ENCODE measurements at regions not wholly inside any gene's neighbourhood (a gene's known extent, or its start where the extent isn't known, plus 50 kb on each side); places are given as distances from the start of the nearest gene placed in this dataset.
A peak's percentile ranks its signal among the peaks of the same experiment; 100 is the strongest.

GRCh38 chr13:90135558-90135957 lies 1211.9 kb upstream of the MIR17HG start:
- no peak for DNase-seq (ENCODE audit: low read depth in 2 of 2)

GRCh38 chr13:90142251-90142650 lies 1205.2 kb upstream of the MIR17HG start:
- DNase-seq (ENCODE audit: low read depth in 2 of 2) = no peak

- no peak for DNase-seq (ENCODE audit: low read depth in 2 of 2)
These were observed 1193.1 kb upstream of the MIR17HG start for GRCh38 chr13:90154311-90154960.

GRCh38 chr13:90156390-90156789 lies 1191.1 kb upstream of the MIR17HG start:
- DNase-seq (ENCODE audit: low read depth in 2 of 2) = no peak

- DNase-seq (ENCODE audit: low read depth in 2 of 2) = no peak
These were observed 1178.5 kb upstream of the MIR17HG start for GRCh38 chr13:90168953-90169352.

GRCh38 chr13:90170208-90170607 lies 1177.3 kb upstream of the MIR17HG start:
- no peak for DNase-seq (ENCODE audit: low read depth in 2 of 2)

- peak in 1 of 2 experiments; percentile 13 for DNase-seq (ENCODE audit: low read depth in 2 of 2)
These were observed 1175.8 kb upstream of the MIR17HG start for GRCh38 chr13:90171649-90172048.

- DNase-seq (ENCODE audit: low read depth in 2 of 2) = no peak
These were observed 1170.0 kb upstream of the MIR17HG start for GRCh38 chr13:90177512-90177911.

- DNase-seq (ENCODE audit: low read depth in 2 of 2) = no peak
These were observed 1163.1 kb upstream of the MIR17HG start for GRCh38 chr13:90184355-90184754.

- no peak for DNase-seq (ENCODE audit: low read depth in 2 of 2)
These were observed 1161.8 kb upstream of the MIR17HG start for GRCh38 chr13:90185734-90186133.

- no peak for DNase-seq (ENCODE audit: low read depth in 2 of 2)
These were observed 1159.8 kb upstream of the MIR17HG start for GRCh38 chr13:90187478-90188350.

GRCh38 chr13:90188351-90188636 lies 1159.2 kb upstream of the MIR17HG start:
- no peak for DNase-seq (ENCODE audit: low read depth in 2 of 2)

- DNase-seq (ENCODE audit: low read depth in 2 of 2) = no peak
These were observed 1149.8 kb upstream of the MIR17HG start for GRCh38 chr13:90197722-90198121.

GRCh38 chr13:90201202-90201601 lies 1146.3 kb upstream of the MIR17HG start:
- DNase-seq (ENCODE audit: low read depth in 2 of 2) = peak in 1 of 2 experiments; percentile 14

- DNase-seq (ENCODE audit: low read depth in 2 of 2) = no peak
These were observed 1145.6 kb upstream of the MIR17HG start for GRCh38 chr13:90201676-90202460.

GRCh38 chr13:90205081-90205480 lies 1142.4 kb upstream of the MIR17HG start:
- no peak for DNase-seq (ENCODE audit: low read depth in 2 of 2)

- DNase-seq (ENCODE audit: low read depth in 2 of 2) = no peak
These were observed 1141.6 kb upstream of the MIR17HG start for GRCh38 chr13:90205911-90206310.

GRCh38 chr13:90217275-90217674 lies 1130.2 kb upstream of the MIR17HG start:
- no peak for DNase-seq (ENCODE audit: low read depth in 2 of 2)

GRCh38 chr13:90222758-90223157 lies 1124.7 kb upstream of the MIR17HG start:
- no peak for DNase-seq (ENCODE audit: low read depth in 2 of 2)

- DNase-seq (ENCODE audit: low read depth in 2 of 2) = no peak
These were observed 1117.2 kb upstream of the MIR17HG start for GRCh38 chr13:90230311-90230710.

GRCh38 chr13:90232291-90232690 lies 1115.2 kb upstream of the MIR17HG start:
- DNase-seq (ENCODE audit: low read depth in 2 of 2) = no peak

GRCh38 chr13:90233933-90234672 lies 1113.4 kb upstream of the MIR17HG start:
- DNase-seq (ENCODE audit: low read depth in 2 of 2) = no peak

Measured in fibroblast of skin of left quadriceps (primary cell).